HepG2 (cell line): ENCODE measurements at regions not wholly inside any gene's neighbourhood (a gene's known extent, or its start where the extent isn't known, plus 50 kb on each side); places are given as distances from the start of the nearest gene placed in this dataset.

Experiments used
- ATAC-seq: fragments of 200-7000 bp; cut with Tn5 transposase; 3 replicates; pipeline ENCODE4 v1.9.1; 2020; ENCODE audit warnings: mild to moderate bottlenecking, moderate library complexity
- BruUV-seq: library from RNA; stranded (reverse); fragments of 400-500 nt; replicated peaks from 2 replicates; lab custom pipeline; 2021; lab: Mats Ljungman, UMichigan
- CTCF ChIA-PET: fragments of 300-600 bp; formaldehyde crosslinking; extraction: SDS; loops from one replicate; lab custom pipeline; 2021; ENCODE audit warnings: low total read pairs, inconsistent platforms, low intra/inter-chr PET ratio; lab: Yijun Ruan, JAX
- POLR2A ChIA-PET: fragments of 350-600 bp; sonication (Branson Sonifier 250); formaldehyde crosslinking; loops from one replicate; lab custom pipeline; 2020; ENCODE audit warnings: antibody characterized with exemption, inconsistent platforms; lab: Yijun Ruan, JAX
- DNase-seq: peaks from one replicate; pipeline ENCODE4 v3.0.0-alpha.2; 2015; ENCODE audit warnings: low spot score
- FAIRE-seq: peaks from 3 replicates; lab custom pipeline; 2011; peaks lifted over from hg19 to GRCh38; lab: Jason Lieb, UNC
- H2AFZ ChIP-seq: one replicate; pipeline ENCODE4 v1.6.1; 2011; ENCODE audit warnings: low read length, inconsistent platforms
- H3K27ac ChIP-seq: fragments of 300-600 bp; 3 replicates; pipeline ENCODE4 v1.8.0; 2011; ENCODE audit warnings: mixed run types, mild to moderate bottlenecking, mixed read lengths, low read length, inconsistent platforms; ENCODE audit not compliant: insufficient read depth; ENCODE audit errors: extremely low read length
- H3K27me3 ChIP-seq, 2 experiments: fragments of 200-600 bp in 1 of 2; 2 replicates in 1 of 2; 3 replicates in 1 of 2; pipeline versions ENCODE4 v1.6.0 to v1.8.0; 2011; ENCODE audit warnings: low read length in 2 of 2, mild to moderate bottlenecking in 2 of 2, moderate library complexity in 2 of 2, inconsistent platforms in 1 of 2; ENCODE audit not compliant: insufficient read depth in 2 of 2, control insufficient read depth in 1 of 2
- H3K36me3 ChIP-seq, 2 experiments: fragments of 200-600 bp in 1 of 2; replicated peaks in 1 of 2; 2 replicates in 1 of 2; 3 replicates in 1 of 2; pipeline versions ENCODE4 v1.5.1 to v1.8.0; 2011; ENCODE audit warnings: low read length in 2 of 2, inconsistent platforms in 1 of 2; ENCODE audit not compliant: insufficient read depth in 2 of 2, control insufficient read depth in 1 of 2
- H3K4me1 ChIP-seq: 2 replicates; pipeline ENCODE4 v1.5.1; 2012; ENCODE audit warnings: low read length, inconsistent platforms; ENCODE audit not compliant: insufficient read depth
- H3K4me2 ChIP-seq: 2 replicates; pipeline ENCODE4 v1.6.0; 2011; ENCODE audit warnings: low read depth, low read length, inconsistent platforms
- H3K4me3 ChIP-seq, 3 experiments: fragments of 200-600 bp in 1 of 3; sonication (generic), shearing (Covaris generic) in 1 of 3; replicated peaks in 1 of 3; 2 replicates each; pipeline ENCODE4 v1.5.1; 2011 to 2016; ENCODE audit warnings: low read length in 3 of 3, inconsistent platforms in 2 of 3, low read depth in 2 of 3, mild to moderate bottlenecking in 2 of 3, control low read depth in 1 of 3, mixed read lengths in 1 of 3; ENCODE audit not compliant: insufficient read depth in 1 of 3
- H3K79me2 ChIP-seq: one replicate; pipeline ENCODE4 v1.6.1; 2011; ENCODE audit warnings: low read length, inconsistent platforms; ENCODE audit not compliant: insufficient read depth
- H3K9ac ChIP-seq: 2 replicates; pipeline ENCODE4 v1.6.0; 2011; ENCODE audit warnings: mild to moderate bottlenecking, low read depth, low read length, inconsistent platforms; ENCODE audit not compliant: insufficient read depth
- H3K9me3 ChIP-seq: 2 replicates; pipeline ENCODE4 v1.5.1; 2012; ENCODE audit warnings: mild to moderate bottlenecking, low read length
- H4K20me1 ChIP-seq: 2 replicates; pipeline ENCODE4 v1.6.0; 2011; ENCODE audit warnings: inconsistent platforms, mild to moderate bottlenecking, low read length, moderate library complexity; ENCODE audit not compliant: insufficient read depth
- TCF12 ChIP-seq, 2 experiments: fragments of 450-650 bp in 1 of 2; sonication (generic) in 1 of 2; formaldehyde crosslinking in 1 of 2; IDR thresholded peaks; 2 replicates each; pipeline versions ENCODE4 v1.6.1 to v1.8.0; 2017 to 2022; ENCODE audit warnings: antibody characterized with exemption in 1 of 2, mild to moderate bottlenecking in 1 of 2, missing genetic modification reagents in 1 of 2, moderate library complexity in 1 of 2
- ZNF12 ChIP-seq: sonication (generic); formaldehyde crosslinking; IDR thresholded peaks from 2 replicates; pipeline ENCODE4 v1.5.0; 2020; ENCODE audit warnings: missing genetic modification reagents
- ZNF772 ChIP-seq: sonication (generic); formaldehyde crosslinking; IDR thresholded peaks from 2 replicates; pipeline ENCODE4 v1.5.0; 2020; ENCODE audit warnings: mild to moderate bottlenecking, missing genetic modification reagents
- WGBS: methylation state at CpG from one replicate; pipeline ENCODE4 v1.1.6; 2017; ENCODE audit warnings: low lambda C conversion rate; 5-methylcytosine and 5-hydroxymethylcytosine counted together
- in situ Hi-C: cut with HindIII; loops from 2 replicates; pipeline ENCODE4 v1.10.0; 2017; ENCODE audit warnings: low pct_unique_long_range_greater_than_20kb; ENCODE audit not compliant: extremely low pct_ligation_motif_present
- intact Hi-C: fragments of 100-400 bp; cut with micrococcal nuclease; formaldehyde crosslinking; loops from one replicate; pipeline ENCODE4 v1.10.0; 2022; ENCODE audit not compliant: unreplicated experiment
- TF ChIP-seq, protein P1 (sequence below): sonication (generic); formaldehyde crosslinking; conservative IDR thresholded peaks from 2 replicates; pipeline ENCODE4 v1.4.0; 2020; ENCODE audit warnings: missing genetic modification reagents

DNA sequence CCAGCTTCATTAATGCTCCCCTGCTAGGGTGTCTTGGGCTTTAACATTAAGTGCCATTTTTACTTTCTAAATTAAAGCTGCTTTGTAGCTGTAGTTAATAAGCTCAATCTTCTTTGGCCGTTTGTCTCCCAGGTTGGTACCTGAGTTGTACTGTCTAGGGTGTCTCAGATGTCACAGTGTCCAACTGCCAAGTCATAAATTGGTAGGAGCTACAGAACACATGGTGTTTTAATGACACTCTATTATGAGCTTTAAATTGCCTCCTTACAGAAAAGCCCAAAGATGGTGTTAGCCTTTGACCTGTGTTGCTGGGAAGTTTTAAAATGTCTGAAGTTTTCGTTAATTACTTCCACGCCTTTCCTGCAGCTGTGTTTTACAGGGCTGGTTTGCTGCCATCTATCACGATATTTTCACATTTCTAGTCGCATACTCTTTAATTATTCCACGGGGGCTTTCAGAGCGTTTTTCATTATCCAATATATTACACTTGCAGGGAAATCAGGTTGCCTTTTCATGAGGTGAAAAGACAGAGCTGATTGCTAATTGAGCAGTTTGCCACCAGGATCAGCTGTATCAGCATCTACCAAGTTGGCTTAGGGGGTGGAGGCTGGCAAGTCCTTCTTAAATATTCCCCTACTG lies 247.8 kb upstream of the PLPP4 start:
- Histone ChIP-seq H3K9ac (no peak overlapping the region), H3K36me3 (no peaks in the 10 kb centered on the region), H3K4me3 (no peak overlapping the region), H3K27ac (no peak overlapping the region), H3K4me2 (no peak overlapping the region), H2AFZ (no peak overlapping the region), H4K20me1 (no peaks in the 10 kb centered on the region), H3K9me3 (no peaks in the 10 kb centered on the region), H3K27me3 (peaks cover 0 to 1% of the 10 kb centered on the region in 2 experiments; a peak in 1 of 5 replicates), H3K4me1 (no peaks in the 10 kb centered on the region), H3K79me2 (no peaks in the 10 kb centered on the region)
- WGBS = 1% methylated on average over 7 of the region's 7 CpGs
- intact Hi-C loops = no loop called here
- CTCF ChIA-PET = no interaction called here
- TF ChIP-seq, protein P1, sequence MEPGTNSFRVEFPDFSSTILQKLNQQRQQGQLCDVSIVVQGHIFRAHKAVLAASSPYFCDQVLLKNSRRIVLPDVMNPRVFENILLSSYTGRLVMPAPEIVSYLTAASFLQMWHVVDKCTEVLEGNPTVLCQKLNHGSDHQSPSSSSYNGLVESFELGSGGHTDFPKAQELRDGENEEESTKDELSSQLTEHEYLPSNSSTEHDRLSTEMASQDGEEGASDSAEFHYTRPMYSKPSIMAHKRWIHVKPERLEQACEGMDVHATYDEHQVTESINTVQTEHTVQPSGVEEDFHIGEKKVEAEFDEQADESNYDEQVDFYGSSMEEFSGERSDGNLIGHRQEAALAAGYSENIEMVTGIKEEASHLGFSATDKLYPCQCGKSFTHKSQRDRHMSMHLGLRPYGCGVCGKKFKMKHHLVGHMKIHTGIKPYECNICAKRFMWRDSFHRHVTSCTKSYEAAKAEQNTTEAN = no peak
- FAIRE-seq (no peak), DNase-seq (no peak), ATAC-seq (no peak)
- BruUV-seq = no TSS peak
- in situ Hi-C loops = loop anchor here (25.0 kb wide), 1 partner anchor 528 kb away; no protein-coding TSS in a partner anchor
- POLR2A ChIA-PET = no interaction called here

GRCh38 chr10:120212275-120212674 lies 244.8 kb upstream of the PLPP4 start:
- Histone ChIP-seq H3K79me2 (no peaks in the 10 kb centered on the region), H3K4me3 (no peak overlapping the region), H3K36me3 (no peaks in the 10 kb centered on the region), H2AFZ (no peak overlapping the region), H3K4me1 (no peaks in the 10 kb centered on the region), H3K9me3 (no peaks in the 10 kb centered on the region), H3K9ac (no peak overlapping the region), H3K27me3 (0 out of 5 replicates have a peak, but pooled peaks cover 0 to 1% of the 10 kb centered on the region in 2 experiments), H3K27ac (no peak overlapping the region), H4K20me1 (no peaks in the 10 kb centered on the region), H3K4me2 (no peak overlapping the region)
- CTCF ChIA-PET = no interaction called here
- FAIRE-seq (no peak), DNase-seq (no peak), ATAC-seq (no peak)
- in situ Hi-C loops (loop anchor here (25.0 kb wide), 1 partner anchor 525 kb away; no protein-coding TSS in a partner anchor), intact Hi-C loops (no loop called here)
- no TSS peak for BruUV-seq
- no peak for TF ChIP-seq ZNF772 (CRISPR knock-in tag)
- TF ChIP-seq ZNF12 (CRISPR knock-in tag) = peak; percentile 91
- TF ChIP-seq TCF12 (IDR thresholded peaks at IDR 0.05) = no peak
- no peak for TF ChIP-seq TCF12 (CRISPR knock-in tag; IDR thresholded peaks at IDR 0.05)
- WGBS = 0% methylated on average over 2 of the region's 2 CpGs
- POLR2A ChIA-PET = no interaction called here
